Glomerular visceral epithelial cell (primary cell): ENCODE measurements at regions not wholly inside any gene's neighbourhood (a gene's known extent, or its start where the extent isn't known, plus 50 kb on each side); places are given as distances from the start of the nearest gene placed in this dataset.

Source experiments
- DNase-seq: peaks from one replicate; pipeline ENCODE4 v3.0.0-alpha.2; 2016; ENCODE audit errors: extremely low spot score

DNA sequence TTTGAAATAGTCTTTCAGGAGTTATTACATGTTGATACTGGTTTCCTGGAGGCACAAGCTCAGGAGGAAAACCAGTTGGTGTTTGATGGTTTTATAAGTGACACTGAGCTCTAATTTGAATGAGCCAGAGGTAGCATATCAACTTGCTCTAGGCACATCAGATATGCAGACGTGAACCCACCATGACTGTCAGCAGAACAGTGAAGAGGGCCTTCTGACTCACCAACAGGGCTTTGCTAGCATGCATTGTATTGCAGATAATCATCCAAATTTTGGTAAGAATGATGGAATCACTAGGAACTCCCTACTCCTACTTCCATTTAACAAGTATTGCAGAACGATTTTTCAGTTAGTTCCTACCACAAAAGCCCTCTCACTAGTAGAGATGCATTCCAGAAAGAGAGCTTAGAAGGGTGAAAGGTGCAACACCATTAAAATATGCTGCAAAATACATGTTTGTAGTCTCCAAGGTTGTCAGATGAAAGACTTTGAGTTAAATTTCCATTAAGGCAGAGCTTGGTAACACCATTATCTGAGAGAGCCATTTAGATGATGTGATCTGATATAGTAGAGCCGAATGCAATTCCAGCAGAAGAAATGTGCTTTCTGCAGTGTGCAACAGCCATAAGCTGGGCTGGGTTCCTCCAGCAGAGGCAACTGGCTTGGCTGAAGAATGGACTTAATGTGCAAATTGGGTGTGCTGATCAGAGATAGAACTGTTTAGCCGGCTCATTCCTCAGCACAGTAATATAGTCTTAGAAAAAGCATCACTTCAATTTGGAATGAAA is 968.7 kb upstream of the ADGRB3 start:
- no peak for DNase-seq

DNA sequence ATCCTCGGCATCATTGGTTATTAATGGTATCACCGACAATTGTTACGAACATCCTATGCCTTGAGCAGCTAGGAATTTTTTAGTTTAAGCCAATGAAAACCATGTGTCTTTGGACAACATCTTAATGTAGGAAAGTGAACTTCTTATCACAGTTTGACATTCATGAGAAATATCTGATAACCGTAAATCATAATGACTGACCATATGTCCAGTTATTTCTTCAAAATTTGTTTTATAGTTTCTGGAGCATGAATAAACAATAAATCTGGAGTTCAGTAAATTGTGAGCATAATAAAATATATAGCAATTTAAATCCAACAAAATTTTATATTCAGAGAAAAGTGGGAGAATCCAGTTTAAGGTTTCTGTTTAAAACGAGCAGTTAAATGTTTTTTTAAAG is 970.1 kb upstream of the ADGRB3 start:
- DNase-seq, result no peak

DNA sequence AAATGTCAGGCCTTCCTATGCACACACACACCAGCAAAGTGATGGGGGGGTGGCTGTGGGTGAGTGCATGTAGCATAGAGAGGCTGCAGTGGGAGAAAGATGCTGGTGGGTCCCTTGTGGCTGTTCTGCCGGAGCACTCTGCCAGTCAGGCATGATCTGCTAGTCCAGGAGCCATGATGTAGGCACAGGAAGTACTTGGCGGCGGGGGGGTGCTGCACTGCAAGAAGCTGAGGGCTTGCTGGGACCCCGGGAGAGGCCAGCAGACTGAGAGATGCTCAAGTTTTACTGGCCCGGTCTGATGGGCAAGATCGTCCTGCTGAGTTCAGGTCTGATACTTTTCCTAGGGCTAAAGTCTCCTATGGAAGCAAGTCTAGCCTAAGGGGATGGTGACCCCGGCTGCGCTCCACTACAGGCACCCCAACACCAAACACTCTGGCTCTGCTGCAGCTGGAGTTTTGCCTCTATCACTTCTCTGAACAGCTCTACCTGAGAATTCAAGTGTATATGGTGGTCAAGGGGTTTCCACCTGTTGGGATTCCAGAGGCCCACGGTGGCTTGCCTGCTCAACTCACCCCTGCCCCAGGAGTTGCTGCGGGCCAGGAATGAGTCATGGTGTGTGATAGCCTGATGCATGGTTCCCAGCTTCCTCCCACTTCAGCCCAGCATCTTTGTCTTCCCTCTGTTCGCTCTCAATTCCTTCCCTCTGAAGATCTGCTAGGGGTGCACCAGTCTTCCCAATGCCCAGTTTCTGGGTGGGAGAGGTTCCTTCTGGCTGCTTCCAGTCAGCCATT is 971.8 kb upstream of the ADGRB3 start:
- no peak for DNase-seq

GRCh38 chr6:67653561-67653960 is 981.5 kb upstream of the ADGRB3 start:
- DNase-seq, result no peak

DNA sequence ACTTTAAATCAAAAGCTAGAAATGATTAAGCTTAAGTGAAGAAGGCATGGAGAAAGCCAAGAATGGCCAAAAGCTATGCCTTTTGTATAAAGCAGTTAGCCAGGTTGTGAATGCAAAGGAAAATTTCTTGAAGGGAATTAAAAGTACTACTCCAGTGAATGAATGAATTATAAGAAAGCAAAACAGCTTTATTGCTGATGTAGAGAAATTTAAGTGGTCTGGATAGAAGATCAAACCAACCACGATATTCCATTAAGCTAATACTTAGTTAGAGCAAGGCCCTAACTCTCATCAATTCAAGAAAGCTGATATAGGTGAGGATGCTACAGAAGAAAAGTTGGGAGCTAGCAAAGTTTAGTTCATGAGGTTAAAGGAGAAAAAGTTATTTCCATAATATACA is 988.5 kb upstream of the ADGRB3 start:
- no peak for DNase-seq

GRCh38 chr6:67643281-67643680 is 991.8 kb upstream of the ADGRB3 start:
- no peak for DNase-seq

GRCh38 chr6:67642582-67642981 is 992.5 kb upstream of the ADGRB3 start:
- no peak for DNase-seq

DNA sequence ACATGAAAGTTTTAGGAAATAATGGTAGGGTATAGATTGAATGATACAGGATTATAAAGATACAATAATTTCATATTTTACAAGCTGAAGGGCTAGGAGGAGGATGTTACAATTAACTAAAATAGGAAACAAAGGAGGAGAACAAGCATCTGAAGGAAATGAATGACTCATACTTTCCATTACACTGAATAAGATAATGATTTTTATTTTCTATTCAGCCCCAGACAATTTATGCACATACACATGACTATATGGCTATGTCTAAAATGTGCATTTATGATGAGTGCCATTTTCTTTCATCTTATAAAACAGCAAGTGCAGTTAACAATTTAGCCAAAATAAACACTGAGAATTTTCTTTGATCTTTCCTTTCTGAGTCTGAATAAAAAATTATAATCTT is 994.6 kb upstream of the ADGRB3 start:
- no peak for DNase-seq

DNA sequence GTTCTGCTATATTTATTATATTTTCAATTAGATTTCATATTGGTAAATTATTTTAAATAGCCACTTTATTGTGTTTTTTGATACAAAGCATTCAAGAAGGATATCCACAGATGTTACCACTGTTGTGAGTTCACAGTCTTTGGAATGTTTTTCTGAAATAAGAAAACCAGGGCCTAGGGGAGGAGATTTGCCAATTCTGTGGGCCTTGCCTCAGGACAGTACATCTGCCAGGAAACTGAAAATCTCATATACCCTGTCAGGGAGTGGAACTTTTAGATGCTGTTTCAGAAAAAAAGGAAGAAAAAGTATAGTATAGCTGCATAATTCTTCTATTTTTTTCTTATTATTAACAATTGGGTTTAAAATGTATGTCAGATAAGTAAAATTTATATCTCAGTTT is 995.9 kb upstream of the ADGRB3 start:
- no peak for DNase-seq

DNA sequence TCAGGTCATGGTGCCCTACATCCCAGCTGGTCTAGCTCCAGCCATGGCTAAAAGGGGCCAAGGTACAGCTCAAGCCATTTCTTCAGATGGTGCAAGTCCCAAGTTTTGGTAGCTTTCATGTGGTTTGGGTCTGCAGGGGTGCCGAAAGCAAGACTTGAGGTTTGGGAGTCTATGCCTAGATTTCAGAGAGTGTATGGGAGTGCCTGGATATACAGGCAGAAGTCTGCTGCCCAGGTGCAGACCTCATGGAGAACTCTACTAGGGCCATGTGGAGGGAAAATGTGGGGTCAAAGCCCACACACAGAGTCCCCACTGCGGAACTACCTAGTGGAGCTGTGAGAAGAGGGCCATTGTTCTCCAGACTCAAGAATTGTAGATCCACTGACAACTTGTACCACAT is 1000.9 kb upstream of the ADGRB3 start:
- no peak for DNase-seq

- no peak for DNase-seq
Observed at GRCh38 chr6:67633058-67633457, 1002.0 kb upstream of the ADGRB3 start.

DNA sequence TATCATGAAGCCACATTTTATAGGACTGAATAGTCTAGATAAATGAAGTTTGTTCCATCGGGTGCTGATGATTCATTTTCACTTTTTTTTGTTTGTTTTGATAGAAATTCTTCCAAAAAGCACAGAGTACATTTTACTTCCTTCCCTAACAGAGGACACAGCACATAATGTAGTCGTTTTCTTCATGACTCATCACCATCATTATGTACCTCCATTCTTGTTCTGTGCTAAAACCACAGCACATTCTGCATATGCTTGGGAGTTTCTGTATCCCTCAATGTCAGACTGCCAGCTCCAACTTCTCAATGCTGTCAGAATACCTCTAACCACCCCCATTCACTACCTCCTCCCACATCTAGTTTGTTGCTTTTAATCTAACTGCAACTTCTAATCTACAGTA is 1004.9 kb upstream of the ADGRB3 start:
- DNase-seq, result peak; percentile 69

- no peak for DNase-seq
Observed at GRCh38 chr6:67629258-67629657, 1005.8 kb upstream of the ADGRB3 start.

- DNase-seq, result peak; percentile 40
Observed at GRCh38 chr6:67615796-67616195, 1019.3 kb upstream of the ADGRB3 start.

GRCh38 chr6:67608099-67608749 is 1026.9 kb upstream of the ADGRB3 start:
- DNase-seq, result no peak

- DNase-seq, result no peak
Observed at GRCh38 chr6:67606906-67607828, 1027.9 kb upstream of the ADGRB3 start.

DNA sequence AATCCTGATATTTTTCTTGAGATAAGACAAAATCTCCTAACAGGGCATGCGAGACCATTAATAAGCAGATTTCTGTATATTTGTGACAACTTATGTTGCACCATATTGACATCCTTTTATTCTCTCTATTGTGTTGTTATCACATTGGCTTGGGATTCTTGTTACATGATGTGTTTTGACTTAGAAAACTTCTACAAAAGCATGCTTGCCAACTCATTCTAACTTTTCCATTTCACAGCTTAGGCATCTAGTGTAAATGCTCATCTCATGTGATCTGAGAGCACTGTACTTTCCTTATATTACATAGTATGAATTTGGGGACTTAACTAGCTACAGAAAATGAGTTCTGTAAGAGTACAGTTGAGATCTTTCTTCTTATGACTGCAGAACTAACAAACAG is 1040.7 kb upstream of the ADGRB3 start:
- DNase-seq, result no peak

DNA sequence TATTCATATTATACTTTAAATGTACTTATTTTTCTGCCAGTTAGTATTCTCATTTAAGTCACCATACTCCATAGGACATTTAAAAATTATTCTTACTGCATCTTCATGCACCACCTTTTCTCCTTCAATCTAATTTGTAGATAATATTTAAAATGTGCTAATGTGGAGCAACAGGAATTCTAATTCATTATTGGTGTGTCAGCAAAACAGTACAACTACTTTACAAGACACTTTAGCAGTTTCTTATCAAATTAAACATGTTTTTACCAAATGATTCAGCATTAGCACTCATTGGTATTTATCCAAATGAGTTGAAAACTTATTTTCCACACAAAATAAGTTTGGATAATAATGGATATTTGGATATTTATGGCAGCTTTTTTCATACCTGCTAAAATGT is 1041.8 kb upstream of the ADGRB3 start:
- DNase-seq, result no peak

DNA sequence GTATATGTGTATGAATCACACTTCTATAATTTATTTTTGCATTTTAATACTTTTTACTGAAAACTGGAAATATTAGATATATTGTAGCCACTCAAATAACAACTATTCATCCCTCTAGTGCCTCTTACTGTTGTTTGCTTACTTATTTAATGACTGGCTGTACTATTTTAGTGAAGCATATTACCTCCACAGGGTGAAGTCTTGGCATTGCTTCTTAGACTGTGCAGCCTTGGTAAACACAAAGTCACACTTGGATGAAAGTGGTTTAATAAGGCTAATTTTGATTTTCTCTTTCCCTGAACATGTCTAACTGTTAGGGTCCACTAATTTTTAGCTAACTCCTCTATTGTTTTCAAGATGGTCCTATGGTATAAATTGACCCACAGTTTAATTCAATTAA is 1043.2 kb upstream of the ADGRB3 start:
- DNase-seq, result no peak

GRCh38 chr6:67567842-67568241 is 1067.2 kb upstream of the ADGRB3 start:
- no peak for DNase-seq

GRCh38 chr6:67563671-67564070 is 1071.4 kb upstream of the ADGRB3 start:
- no peak for DNase-seq

- no peak for DNase-seq
Observed at GRCh38 chr6:67560068-67560467, 1075.0 kb upstream of the ADGRB3 start.
